ENCODE measurements at regions not wholly inside any gene's neighbourhood (a gene's known extent, or its start where the extent isn't known, plus 50 kb on each side); places are given as distances from the start of the nearest gene placed in this dataset.
A peak's percentile ranks its signal among the peaks of the same experiment; 100 is the strongest.
"Not testable (repeated sequence)": the region's sequence is repeated elsewhere in the genome, so short reads cannot be mapped to it uniquely, and the experiment has no call there.

- no peak for DNase-seq (ENCODE audit: low read depth)
Observed at GRCh38 chrX:54615109-54615508, 85.1 kb downstream of the GNL3L start.

- DNase-seq (ENCODE audit: low read depth), result no peak
Observed at GRCh38 chrX:54633641-54634040, 103.6 kb downstream of the GNL3L start.

- no peak for DNase-seq (ENCODE audit: low read depth)
Observed at GRCh38 chrX:54639018-54639345, 109.0 kb downstream of the GNL3L start.

- peak; percentile 98 for DNase-seq (ENCODE audit: low read depth)
Observed at GRCh38 chrX:54639346-54640102, 109.5 kb downstream of the GNL3L start.

- no peak for DNase-seq (ENCODE audit: low read depth)
Observed at GRCh38 chrX:54640103-54640690, 110.2 kb downstream of the GNL3L start.

- DNase-seq (ENCODE audit: low read depth), result peak; percentile 28
Observed at GRCh38 chrX:54640736-54641135, 110.7 kb downstream of the GNL3L start.

GRCh38 chrX:54641530-54641929 lies 111.5 kb downstream of the GNL3L start:
- no peak for DNase-seq (ENCODE audit: low read depth)

GRCh38 chrX:54647607-54648006 lies 117.6 kb downstream of the GNL3L start:
- DNase-seq (ENCODE audit: low read depth), result not testable (repeated sequence)

- no peak for DNase-seq (ENCODE audit: low read depth)
Observed at GRCh38 chrX:54659547-54659946, 129.5 kb downstream of the GNL3L start.

- DNase-seq (ENCODE audit: low read depth), result no peak
Observed at GRCh38 chrX:54675762-54676161, 122.3 kb downstream of the ITIH6 start.

- DNase-seq (ENCODE audit: low read depth), result peak; percentile 6
Observed at GRCh38 chrX:54695231-54695630, 102.8 kb downstream of the ITIH6 start.

GRCh38 chrX:54695816-54696487 lies 102.1 kb downstream of the ITIH6 start:
- peak; percentile 1 for DNase-seq (ENCODE audit: low read depth)
